Astrocyte (in vitro differentiated cells and primary cell): ENCODE measurements at regions not wholly inside any gene's neighbourhood (a gene's known extent, or its start where the extent isn't known, plus 50 kb on each side); places are given as distances from the start of the nearest gene placed in this dataset.

Experiments
- DNase-seq: peaks from one replicate; pipeline ENCODE4 v3.0.0-alpha.2; 2010; ENCODE audit warnings: low read depth
- FAIRE-seq: peaks from 2 replicates; lab custom pipeline; 2011; peaks lifted over from hg19 to GRCh38; lab: Jason Lieb, UNC
- H2AFZ ChIP-seq: 2 replicates; pipeline ENCODE4 v1.6.0; 2012; ENCODE audit warnings: low read depth, low read length, inconsistent platforms
- H3K27ac ChIP-seq: 2 replicates; pipeline ENCODE4 v1.5.1; 2011; ENCODE audit warnings: low read depth, low read length, inconsistent platforms
- H3K27me3 ChIP-seq: 2 replicates; pipeline ENCODE4 v1.6.0; 2011; ENCODE audit warnings: low read length, inconsistent platforms; ENCODE audit not compliant: insufficient read depth
- H3K36me3 ChIP-seq: 2 replicates; pipeline ENCODE4 v1.5.1; 2011; ENCODE audit warnings: low read length, inconsistent platforms; ENCODE audit not compliant: insufficient read depth
- H3K4me1 ChIP-seq: 2 replicates; pipeline ENCODE4 v1.5.1; 2011; ENCODE audit warnings: low read length, inconsistent platforms; ENCODE audit not compliant: insufficient read depth
- H3K4me2 ChIP-seq: 2 replicates; pipeline ENCODE4 v1.6.0; 2012; ENCODE audit warnings: low read length, inconsistent platforms
- H3K4me3 ChIP-seq: 2 replicates; pipeline ENCODE4 v1.5.1; 2011; ENCODE audit warnings: low read depth, mild to moderate bottlenecking, low read length, inconsistent platforms; ENCODE audit not compliant: insufficient read depth
- H3K79me2 ChIP-seq: 2 replicates; pipeline ENCODE4 v1.6.0; 2012; ENCODE audit warnings: mild to moderate bottlenecking, low read length, inconsistent platforms; ENCODE audit not compliant: insufficient read depth
- H3K9ac ChIP-seq: 2 replicates; pipeline ENCODE4 v1.6.0; 2012; ENCODE audit warnings: mild to moderate bottlenecking, low read length, inconsistent platforms
- H3K9me3 ChIP-seq: 2 replicates; pipeline ENCODE4 v1.5.1; 2012; ENCODE audit warnings: low read depth, mild to moderate bottlenecking, low read length, inconsistent platforms; ENCODE audit not compliant: insufficient read depth
- H4K20me1 ChIP-seq: 2 replicates; pipeline ENCODE4 v1.6.0; 2012; ENCODE audit warnings: low read length, inconsistent platforms; ENCODE audit not compliant: insufficient read depth
- H3K27ac Mint-ChIP-seq: one replicate; pipeline ENCODE4 v1.8.0; 2021; ENCODE audit warnings: mild to moderate bottlenecking, mixed read lengths; ENCODE audit not compliant: unreplicated experiment
- H3K27me3 Mint-ChIP-seq: one replicate; pipeline ENCODE4 v1.8.0; 2021; ENCODE audit warnings: low read depth, mixed read lengths; ENCODE audit not compliant: unreplicated experiment
- H3K36me3 Mint-ChIP-seq: one replicate; pipeline ENCODE4 v1.8.0; 2021; ENCODE audit warnings: low read depth, mixed read lengths; ENCODE audit not compliant: unreplicated experiment
- H3K4me1 Mint-ChIP-seq: one replicate; pipeline ENCODE4 v1.8.0; 2021; ENCODE audit warnings: low read depth, mixed read lengths; ENCODE audit not compliant: unreplicated experiment
- H3K4me3 Mint-ChIP-seq: one replicate; pipeline ENCODE4 v1.8.0; 2021; ENCODE audit warnings: mild to moderate bottlenecking, moderate library complexity, mixed read lengths; ENCODE audit not compliant: unreplicated experiment
- H3K9me3 Mint-ChIP-seq: one replicate; pipeline ENCODE4 v1.8.0; 2021; ENCODE audit warnings: mild to moderate bottlenecking, mixed read lengths; ENCODE audit not compliant: unreplicated experiment
- CTCF ChIP-seq: IDR thresholded peaks from 2 replicates; pipeline ENCODE4 v1.5.1; 2011; ENCODE audit warnings: low read depth, mild to moderate bottlenecking, inconsistent platforms, low read length, moderate library complexity; ENCODE audit not compliant: insufficient read depth
- EZH2 ChIP-seq: IDR thresholded peaks from 2 replicates; pipeline ENCODE4 v1.6.1; 2012; ENCODE audit warnings: mild to moderate bottlenecking, low read length, inconsistent platforms; ENCODE audit not compliant: insufficient read depth

- H3K27me3 ChIP-seq: no peaks in the 10 kb centered on the region
- no peaks in the 10 kb centered on the region for H3K4me1 ChIP-seq
- H3K4me3 ChIP-seq: no peak overlapping the region
- no peaks in the 10 kb centered on the region for H3K9me3 ChIP-seq
- TF ChIP-seq EZH2: no peak
- no peak for TF ChIP-seq CTCF
- no peak overlapping the region for H3K9ac ChIP-seq
- peaks cover 3% of the 10 kb centered on the region for H3K27me3 Mint-ChIP-seq
- H2AFZ ChIP-seq: no peak overlapping the region
- H3K27ac ChIP-seq: no peak overlapping the region
- no peak overlapping the region for H3K4me3 Mint-ChIP-seq
- no peaks in the 10 kb centered on the region for H3K9me3 Mint-ChIP-seq
- no peak overlapping the region for H3K27ac Mint-ChIP-seq
- DNase-seq (no peak), FAIRE-seq (no peak)
- no peak overlapping the region for H3K4me2 ChIP-seq
- no peaks in the 10 kb centered on the region for H3K79me2 ChIP-seq
- H4K20me1 ChIP-seq: no peaks in the 10 kb centered on the region
- no peaks in the 10 kb centered on the region for H3K36me3 ChIP-seq
- no peaks in the 10 kb centered on the region for H3K4me1 Mint-ChIP-seq
- no peaks in the 10 kb centered on the region for H3K36me3 Mint-ChIP-seq
These were observed 183.2 kb upstream of the SESN3 start for GRCh38 chr11:95414217-95414616.

GRCh38 chr11:95413761-95414160, 182.8 kb upstream of the SESN3 start:
- no peak overlapping the region for H3K4me3 Mint-ChIP-seq
- TF ChIP-seq EZH2: no peak
- TF ChIP-seq CTCF: no peak
- Histone ChIP-seq H3K4me2 (no peak overlapping the region), H3K79me2 (no peaks in the 10 kb centered on the region), H3K9me3 (no peaks in the 10 kb centered on the region), H3K9ac (no peak overlapping the region), H3K27me3 (no peaks in the 10 kb centered on the region), H3K36me3 (no peaks in the 10 kb centered on the region), H3K4me3 (no peak overlapping the region), H3K4me1 (no peaks in the 10 kb centered on the region), H2AFZ (no peak overlapping the region), H3K27ac (no peak overlapping the region), H4K20me1 (no peaks in the 10 kb centered on the region)
- H3K27me3 Mint-ChIP-seq: peaks cover 3% of the 10 kb centered on the region
- no peaks in the 10 kb centered on the region for H3K36me3 Mint-ChIP-seq
- DNase-seq (no peak), FAIRE-seq (no peak)
- no peaks in the 10 kb centered on the region for H3K9me3 Mint-ChIP-seq
- H3K27ac Mint-ChIP-seq: no peak overlapping the region
- no peaks in the 10 kb centered on the region for H3K4me1 Mint-ChIP-seq

- no peaks in the 10 kb centered on the region for H3K4me1 Mint-ChIP-seq
- no peak overlapping the region for H3K27ac Mint-ChIP-seq
- FAIRE-seq (no peak), DNase-seq (no peak)
- H3K27me3 Mint-ChIP-seq: peaks cover 3% of the 10 kb centered on the region
- H3K4me3 ChIP-seq: no peak overlapping the region
- no peaks in the 10 kb centered on the region for H3K9me3 ChIP-seq
- no peaks in the 10 kb centered on the region for H3K36me3 Mint-ChIP-seq
- H2AFZ ChIP-seq: no peak overlapping the region
- no peaks in the 10 kb centered on the region for H4K20me1 ChIP-seq
- no peak for TF ChIP-seq EZH2
- TF ChIP-seq CTCF: no peak
- H3K9ac ChIP-seq: no peak overlapping the region
- no peak overlapping the region for H3K4me3 Mint-ChIP-seq
- no peaks in the 10 kb centered on the region for H3K4me1 ChIP-seq
- no peaks in the 10 kb centered on the region for H3K27me3 ChIP-seq
- H3K79me2 ChIP-seq: no peaks in the 10 kb centered on the region
- no peaks in the 10 kb centered on the region for H3K36me3 ChIP-seq
- H3K4me2 ChIP-seq: no peak overlapping the region
- no peaks in the 10 kb centered on the region for H3K9me3 Mint-ChIP-seq
- no peak overlapping the region for H3K27ac ChIP-seq
These were observed 182.0 kb upstream of the SESN3 start for GRCh38 chr11:95413021-95413420.
